DMS153 (cell line): ENCODE measurements at regions not wholly inside any gene's neighbourhood (a gene's known extent, or its start where the extent isn't known, plus 50 kb on each side); places are given as distances from the start of the nearest gene placed in this dataset.

Experiments
- DNase-seq: peaks from one replicate; lab custom pipeline; 2025; lab: John Stamatoyannopoulos, UW

DNA sequence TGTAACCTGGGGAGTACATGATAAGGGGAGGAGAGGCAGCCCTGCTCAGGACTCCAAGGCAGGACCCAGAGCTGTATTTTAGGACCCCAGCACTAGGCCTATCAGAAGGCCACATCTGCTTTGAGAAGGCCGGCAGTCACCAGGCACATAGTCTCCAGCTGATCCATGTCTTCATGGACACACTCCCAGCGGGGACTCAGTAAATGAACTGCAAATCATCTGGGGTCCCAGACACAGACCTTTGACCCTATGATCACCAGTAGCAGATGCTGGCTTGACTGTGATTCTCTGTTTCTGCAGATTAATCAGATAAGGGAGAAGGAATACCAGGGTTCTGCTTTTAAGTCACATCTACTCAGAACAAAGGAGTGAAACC is 341.4 kb upstream of the PODXL start:
- no peak for DNase-seq

DNA sequence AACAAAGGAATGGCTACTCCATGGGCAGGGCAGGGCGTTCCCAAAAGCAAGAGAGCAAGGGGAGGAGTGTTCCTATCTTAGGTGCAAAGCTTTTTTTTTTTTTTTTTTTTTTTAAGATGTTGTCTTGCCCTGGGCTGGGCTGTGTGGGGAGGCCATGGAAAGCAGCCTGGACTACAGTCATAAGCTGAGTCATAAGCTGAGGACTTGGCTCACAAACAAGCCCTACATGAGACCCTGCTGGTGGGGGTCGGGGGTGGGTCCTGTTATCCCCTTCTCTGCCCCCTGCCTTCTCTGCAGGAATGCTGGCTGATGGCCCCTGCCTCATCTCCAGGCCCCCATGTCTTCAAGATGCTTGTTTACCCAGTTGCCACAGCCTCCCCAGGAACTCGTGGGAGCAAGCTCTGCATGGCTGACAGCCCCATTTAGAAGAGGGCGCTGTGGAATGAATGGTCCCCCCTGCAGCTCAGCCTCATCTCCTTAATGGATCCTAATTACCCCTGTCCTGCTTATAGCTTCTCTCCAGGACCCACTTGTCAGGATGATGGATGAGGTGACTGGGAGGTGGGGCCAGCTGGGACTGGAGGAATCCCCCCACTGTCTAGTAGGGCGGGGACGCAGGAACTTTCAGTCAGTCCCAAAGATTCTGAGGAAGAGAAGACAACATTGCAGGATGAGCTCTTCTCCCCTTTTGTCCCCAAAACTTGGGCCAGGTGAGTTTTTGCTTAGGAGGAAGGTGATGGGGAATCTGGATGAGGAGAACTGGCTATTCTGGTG is 340.8 kb upstream of the PODXL start:
- no peak for DNase-seq

DNA sequence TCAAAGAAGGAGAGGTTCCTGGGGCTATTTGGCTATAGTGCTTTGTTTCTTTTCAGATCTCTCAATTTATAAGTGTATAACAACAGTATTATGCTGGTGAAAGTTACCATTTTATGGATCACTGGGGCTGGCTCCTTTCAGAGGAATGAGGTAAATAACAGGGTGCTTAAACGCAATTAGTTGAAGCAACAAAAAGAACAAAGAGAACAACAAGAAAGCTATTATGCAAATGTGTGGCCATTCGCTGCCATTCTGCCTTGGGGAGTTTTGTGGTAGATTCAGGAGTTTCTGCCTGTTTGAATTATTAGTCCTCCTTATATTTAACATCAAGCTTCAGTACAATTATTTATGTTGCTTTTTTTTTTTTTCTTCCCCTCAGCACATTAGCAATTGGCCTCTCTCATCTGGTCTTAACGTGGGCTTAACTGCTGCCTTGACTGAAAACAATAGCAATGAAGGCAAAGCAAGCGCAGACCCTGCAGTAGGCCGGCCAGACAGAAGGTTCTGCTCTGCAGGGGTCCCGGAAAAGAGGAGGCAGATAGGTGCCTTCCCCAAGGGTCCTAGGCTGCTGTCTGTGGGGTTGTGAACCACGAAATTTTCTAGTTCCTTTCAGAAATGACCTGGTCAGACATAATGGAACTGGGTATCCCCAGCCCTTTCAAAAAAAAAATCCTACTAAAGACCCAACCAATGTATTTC is 339.9 kb upstream of the PODXL start:
- DNase-seq: no peak

DNA sequence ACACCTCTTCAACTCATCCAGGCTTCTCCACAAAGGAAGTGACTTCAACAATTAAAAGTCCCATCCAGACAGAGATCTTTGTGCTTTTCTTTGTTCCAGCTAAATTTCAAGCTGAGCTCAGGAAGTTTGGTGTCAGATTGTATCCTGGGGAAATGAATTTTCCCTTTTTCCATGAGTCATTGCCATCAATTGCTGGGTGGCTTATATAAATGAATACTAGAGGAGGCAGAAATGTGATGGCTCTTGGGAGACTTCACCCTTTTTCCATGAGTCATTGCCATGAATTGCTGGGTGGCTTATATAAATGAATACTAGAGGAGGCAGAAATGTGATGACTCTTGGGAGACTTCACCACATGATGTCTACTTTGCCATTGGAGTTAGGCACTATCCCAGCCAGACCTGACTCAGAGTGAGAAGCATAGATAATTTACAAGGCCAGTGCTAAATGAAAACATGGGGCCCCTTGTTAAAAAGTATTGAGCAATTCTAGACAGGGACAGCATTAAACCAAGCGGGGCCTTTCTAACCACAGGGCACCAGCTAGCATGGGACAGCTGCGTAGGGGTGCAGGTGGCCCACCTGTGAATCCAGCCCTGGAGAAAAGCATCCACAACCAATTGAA is 339.2 kb upstream of the PODXL start:
- no peak for DNase-seq

DNA sequence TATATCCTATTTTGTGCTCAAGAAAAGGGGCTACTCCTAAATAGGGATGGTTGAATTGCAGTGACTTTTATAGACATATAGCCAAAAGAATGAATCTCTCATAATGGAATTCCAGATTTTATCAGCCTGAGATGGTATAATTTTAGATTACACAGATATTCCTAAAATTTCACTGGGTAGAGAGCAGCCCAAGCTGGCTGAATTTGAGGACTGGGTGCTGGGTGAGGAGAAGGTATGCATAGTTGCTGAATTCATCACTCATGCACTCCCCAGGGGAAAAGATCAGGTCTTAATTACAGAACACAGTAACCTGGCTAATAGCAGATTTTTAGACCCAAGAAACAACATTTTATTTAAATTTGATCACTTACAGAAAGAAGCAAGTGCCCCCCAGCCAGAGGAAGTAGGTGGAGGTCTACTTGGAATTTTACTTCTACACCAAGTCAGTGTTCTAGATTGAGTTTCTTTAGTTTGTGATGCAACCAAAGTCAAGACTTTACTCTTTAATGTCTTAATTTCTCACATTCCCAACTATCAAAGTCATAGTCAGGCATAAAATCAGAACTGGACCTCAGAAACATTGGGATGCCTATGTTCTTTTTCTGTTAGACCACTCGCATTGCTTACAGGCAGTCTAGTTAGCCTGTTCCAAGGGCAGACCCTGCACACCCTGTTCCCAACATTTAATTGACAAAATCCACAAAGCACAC is 337.4 kb upstream of the PODXL start:
- DNase-seq: no peak

DNA sequence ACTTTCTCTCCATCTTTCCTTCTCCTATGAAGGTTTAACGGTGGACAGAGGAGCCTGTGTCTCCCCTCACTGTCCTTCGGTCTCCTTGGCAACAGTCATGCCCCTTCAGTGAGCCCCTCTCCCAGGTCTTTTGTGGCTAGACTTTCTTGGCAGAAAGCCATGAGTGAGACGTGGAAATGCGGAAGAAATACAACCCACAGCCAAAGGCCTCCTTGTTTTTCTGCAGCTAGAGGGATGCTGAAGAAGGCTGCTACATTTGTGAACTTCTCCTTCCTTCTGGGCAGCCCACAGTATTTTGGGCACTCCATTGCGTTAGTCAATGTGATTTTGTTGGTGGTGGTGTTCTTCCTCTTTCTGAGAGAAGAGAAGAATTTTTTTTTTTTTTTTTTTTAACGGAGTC is 333.7 kb upstream of the PODXL start:
- no peak for DNase-seq

DNA sequence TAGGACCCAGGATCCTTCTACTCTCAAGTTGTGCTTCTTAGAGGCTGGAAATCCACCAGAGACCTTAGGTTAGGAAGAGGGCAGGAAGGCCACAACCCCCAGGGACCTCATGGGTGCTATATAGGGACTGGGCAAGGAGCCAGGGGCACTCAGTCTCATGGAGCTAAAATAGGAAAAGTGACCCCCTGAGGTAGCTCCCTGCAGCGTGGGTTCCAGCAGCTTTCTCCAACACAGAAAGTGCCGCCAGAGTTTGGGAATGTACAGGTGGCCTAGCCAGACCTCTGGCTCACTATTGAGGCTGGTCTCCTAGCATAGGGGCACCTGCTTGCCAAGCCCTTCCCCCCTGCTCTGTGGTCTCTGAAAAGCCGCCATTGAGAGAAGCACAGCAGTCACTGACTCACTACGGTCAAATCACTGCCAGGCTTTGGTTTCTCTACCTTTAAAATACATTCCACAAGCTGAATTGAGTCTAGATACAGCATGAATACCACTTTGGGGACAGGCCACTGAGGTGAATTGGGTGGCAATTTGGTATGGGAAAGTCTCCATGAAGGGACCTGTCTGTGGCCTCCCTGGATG is 333.2 kb upstream of the PODXL start:
- no peak for DNase-seq

DNA sequence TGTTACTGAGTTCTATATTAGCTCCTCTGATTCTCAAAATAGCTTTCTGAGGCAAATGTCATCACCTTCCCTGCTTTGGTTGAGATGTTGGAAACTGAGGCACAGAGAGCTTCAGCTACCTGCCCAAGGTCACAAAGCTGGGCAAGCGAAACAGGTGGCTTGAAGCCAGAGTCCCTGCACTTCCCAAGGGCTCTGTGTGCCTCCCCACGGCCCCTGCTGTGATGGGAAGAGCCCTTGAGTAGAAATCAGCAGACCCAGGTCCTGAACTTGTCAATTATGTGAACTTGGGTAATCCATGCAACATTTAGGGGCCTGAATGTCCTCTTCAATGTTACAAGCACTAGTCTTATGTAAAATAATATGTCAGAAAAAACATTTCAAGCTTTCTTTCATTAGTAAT is 327.3 kb upstream of the PODXL start:
- no peak for DNase-seq

DNA sequence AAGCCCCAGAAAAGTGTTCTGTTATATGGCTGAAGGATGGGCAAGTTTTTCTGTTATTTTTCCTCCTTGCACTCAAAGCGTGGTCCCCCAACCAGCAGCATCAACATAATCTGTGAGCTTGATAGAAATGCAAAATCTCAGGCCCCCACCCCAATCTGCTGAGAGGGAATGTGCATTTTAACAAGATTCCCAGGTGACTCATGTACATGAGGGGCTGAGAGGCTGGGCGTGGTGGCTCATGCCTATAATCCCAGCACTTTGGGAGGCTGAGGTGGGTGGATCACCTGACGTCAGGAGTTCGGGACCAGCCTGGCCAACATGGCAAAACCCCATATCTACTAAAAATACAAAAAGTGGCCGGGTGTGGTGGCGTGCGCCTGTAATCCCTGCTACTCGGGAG is 326.8 kb upstream of the PODXL start:
- no peak for DNase-seq

DNA sequence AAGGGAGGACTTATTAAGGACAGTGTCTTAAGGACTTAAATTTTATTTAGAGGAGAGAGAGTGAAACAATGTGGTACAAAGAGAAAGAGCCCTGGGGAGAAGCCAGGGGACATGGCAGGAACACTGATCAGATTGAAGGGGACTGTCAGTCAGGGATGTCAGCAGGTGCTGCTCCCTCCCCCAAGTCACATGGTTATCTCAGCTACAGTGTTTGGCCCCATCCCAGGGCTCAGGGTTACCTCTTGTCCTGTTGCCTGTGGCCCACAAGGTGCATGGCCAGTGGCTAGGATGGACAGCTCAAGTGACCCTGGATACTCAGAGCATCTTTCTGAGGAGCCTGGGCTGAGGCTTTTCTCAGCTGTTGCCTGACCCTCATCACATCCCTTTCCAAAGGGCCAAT is 325.9 kb upstream of the PODXL start:
- no peak for DNase-seq

DNA sequence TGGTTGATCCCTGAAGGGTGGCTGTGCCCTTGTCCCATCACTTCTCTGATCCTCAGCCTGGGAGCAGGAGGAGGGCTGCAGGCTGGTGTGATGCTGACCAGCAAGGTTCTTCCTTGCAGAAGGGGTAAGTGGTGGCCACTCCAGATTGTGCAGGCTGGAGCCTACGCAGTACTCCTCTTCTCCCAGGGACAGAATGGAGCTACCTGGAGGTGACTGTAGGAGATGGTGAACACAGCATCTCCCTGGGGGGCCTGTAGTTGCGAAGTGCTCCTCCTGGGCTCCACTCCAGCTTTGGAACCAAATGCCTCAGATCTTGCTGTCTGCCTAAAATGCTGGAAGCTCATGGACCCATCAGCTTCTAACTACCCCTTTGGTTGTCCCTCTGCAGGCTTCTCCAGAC is 323.6 kb upstream of the PODXL start:
- no peak for DNase-seq

DNA sequence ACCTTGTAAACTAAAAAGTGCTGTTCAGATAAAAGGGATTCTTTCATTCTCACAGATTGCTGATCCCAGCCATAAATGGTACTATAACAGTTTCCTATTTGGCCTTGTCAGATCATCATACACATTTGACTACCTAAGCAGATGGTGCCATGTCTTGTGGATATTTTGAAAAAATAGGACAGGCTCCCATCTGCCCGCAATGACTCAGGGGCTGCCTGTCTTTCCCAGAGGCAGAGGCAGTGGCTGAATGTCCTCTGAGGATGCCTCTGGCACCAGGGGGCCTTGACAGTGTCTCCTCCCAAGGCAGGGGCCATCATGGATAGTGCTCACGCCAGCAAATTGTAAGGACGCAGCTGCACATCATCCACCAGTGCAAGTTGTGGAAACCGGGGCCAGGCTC is 323.0 kb upstream of the PODXL start:
- DNase-seq: no peak

DNA sequence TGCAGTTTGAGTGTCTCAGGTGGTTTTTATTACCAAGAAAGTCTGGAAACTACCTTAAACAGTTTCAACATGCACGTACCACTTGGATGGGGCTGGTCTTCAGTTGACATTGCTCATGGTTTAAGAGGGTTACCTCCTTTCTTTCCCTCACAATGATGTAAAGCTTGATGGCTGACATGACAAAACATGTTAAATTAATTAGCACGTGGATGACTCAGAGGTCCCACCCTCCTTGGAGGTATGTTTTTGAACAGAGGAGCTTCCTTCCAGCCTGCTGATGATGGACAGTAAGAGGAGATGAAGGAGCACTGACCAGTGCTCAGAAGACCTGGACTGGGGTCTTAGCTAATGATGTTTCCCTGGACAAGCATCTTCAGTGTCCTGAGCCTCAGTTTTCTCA is 322.3 kb upstream of the PODXL start:
- no peak for DNase-seq

DNA sequence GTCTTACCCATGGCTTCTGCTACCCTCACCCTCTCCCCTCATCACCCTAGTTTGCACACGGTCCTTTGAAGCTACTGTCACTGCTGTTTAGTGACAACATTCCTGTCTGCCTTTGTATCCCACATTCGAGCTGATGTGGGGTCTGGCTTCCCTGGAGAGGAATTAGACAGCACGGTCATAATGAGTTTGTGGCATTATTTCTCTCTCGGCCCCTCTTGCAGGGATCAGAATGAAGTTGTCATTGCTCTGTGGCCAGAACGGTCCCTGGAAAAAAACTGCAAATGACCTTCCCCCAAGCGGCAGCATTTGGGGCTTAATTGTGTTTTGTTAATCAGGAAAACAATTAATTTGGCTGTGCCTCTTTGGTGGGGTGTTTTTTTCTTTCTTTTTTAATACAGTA is 317.2 kb upstream of the PODXL start:
- no peak for DNase-seq

DNA sequence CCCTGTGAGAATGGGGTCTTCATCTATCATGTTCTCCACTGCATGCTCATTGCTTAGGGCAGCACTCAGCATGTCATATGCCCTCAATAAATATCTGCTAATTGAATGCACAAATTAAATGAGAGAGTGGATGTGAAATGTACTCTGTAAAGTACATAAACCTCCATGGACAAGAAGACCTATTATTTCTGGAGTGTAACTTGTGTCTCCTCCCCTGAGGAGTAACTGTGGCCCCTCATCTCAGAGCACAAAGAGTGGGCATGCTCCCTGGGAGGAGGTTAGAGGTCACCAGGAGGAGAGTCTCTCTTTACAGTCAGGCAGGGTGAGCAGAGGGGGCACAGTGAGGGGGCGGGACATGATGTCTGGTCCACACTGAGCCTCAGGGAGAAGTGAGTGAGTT is 313.6 kb upstream of the PODXL start:
- no peak for DNase-seq

DNA sequence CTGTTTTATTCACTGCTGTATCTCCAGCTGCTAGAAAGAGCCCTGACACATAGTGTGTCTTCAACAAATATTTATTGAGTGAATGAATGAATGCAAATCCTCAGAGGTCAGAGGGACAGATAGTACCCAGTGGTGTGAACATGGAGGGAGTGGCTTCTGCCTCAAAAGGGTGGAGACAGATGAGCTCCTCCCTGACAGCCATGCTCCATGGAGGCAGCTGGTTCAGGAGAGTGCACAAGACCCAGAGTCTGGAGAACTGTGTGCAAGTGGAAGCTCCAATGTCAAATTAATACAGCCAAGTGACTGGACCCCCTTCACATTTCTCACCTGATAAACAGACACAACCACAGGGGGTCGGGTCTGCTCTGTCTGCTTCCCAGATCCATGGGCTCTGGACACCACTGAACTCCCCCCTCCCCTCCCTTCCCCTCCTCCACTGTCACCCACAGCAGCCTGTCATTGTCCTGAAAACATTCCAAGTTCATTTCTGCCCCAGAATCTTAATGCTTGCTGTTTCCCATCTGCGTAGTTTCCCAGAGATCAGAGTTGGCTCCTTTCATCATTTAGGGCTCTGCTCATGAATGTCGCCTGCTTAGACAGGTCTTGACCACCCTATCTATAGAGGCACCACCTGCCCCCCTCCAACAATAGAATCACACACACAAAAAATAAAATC is 312.9 kb upstream of the PODXL start:
- DNase-seq: no peak

DNA sequence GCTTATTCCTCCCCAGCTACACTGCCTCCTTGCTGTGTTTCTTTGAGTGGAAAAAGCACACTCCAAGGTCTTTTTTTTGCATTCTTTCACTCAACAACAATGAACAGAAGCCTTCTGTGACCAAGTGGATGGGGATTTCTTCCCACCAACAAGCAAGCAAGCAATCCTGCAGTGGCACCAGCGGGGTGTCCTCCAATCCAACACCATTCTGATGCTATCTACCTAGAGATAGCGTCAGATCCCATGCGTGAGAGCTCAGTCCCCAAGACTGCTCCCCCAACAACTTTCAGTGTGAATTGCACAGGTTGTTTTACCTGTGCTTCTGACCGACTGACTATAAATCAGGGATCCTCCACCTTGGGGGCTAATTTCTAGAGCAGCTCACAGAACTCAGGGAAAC is 311.0 kb upstream of the PODXL start:
- DNase-seq: no peak

DNA sequence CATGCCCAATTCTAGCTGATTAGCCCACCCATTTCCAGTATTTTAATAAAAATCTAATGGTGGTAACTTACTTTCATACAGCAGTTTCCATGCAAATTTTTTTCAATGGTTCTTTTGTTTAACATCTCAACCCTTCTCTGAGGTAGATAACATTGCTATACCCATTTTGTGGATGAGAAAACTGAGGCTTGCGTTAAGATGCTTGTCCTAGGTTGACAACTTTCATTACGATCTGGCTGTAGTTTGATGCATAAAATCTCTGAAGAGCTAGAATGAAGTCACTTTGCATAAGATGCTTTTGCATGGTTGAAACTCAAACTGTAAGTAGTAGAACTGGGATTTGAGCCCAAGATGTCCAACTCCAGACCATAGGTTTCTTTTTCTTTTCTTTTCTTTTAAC is 309.5 kb upstream of the PODXL start:
- no peak for DNase-seq

DNA sequence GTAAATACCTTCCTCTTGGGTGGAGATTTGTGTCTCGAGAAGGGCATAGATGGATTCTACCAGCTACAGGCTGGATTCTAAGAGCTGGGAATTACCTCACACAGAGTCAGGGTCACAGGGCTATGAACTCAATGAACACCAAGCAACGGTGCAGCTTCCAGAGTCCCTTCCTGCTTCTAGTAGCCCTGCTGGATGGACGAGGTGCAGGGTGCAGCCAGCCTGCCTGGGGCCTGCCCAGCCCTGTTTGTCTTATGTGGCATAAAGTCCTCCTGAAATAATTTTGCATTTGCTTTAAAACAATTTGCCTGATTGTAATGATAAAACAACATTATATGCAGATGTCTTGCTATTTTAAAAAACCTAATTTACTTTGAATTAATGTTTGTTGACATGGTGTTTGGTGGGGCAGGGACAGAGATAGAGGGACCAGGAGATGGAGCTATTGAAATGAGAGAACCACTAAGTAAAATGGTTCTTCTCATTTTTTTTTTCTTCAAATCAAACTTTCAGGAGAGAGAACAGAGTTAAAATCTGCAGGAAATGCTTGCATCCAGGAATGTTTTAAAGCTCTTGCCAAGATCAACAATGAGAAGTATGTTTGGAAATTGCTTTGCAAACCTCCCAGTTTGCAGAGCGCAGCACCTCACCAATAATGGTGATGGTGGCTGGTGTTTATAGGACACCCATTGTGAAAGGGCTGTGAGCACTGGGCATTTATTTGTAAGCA is 305.4 kb upstream of the PODXL start:
- DNase-seq: no peak

DNA sequence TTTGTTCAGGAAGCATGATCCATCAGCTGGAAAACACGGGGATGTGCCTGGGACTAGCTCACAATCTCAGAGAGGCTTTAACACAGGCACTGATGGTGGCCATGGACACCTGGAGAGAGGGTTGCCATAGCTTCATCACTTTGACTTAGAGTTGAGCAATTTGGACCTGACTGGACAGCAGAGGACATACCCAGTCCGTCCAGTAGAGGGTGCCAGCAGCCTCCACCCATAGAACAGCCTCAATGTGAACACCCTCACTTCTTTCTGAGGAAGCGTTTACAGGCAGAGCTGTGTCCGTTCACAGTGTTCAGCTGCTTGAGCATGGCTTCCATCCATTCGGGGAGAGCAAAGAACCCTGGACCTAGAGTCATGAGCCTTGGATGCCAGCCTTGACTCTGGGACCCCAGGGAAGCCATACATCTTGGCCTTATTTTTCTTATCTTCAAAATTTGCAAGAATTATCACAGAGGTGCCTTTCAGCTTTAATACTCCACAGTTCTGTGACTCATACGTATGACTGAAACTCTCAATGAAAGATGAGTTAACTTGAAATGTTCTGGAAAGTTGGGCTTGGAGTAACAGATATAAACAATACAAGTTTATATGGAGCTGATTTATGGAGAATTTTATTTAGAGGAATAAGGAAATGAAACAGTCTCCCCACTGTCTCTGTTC is 302.9 kb upstream of the PODXL start:
- no peak for DNase-seq

DNA sequence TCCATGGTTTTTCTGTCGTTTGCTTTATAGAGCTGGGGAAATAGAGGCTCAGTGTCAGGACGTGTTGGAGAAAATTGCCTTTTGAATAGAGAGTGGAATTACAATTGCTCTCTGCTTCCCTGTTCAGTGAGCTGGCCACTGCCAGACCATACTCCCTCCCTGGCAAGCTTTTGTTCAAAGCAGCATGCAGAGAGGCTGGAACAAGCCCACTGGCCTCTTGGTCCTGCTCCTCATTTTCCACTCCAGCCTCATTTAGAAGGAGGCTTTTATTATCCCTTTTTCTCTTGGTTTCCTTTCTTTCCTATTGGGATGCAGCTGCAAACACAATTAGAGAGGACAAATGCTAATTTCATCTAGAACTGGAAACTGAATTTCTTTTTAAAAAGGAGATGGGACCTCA is 302.2 kb upstream of the PODXL start:
- DNase-seq: no peak
